SK-N-SH treated with all-trans-retinoic acid at 6 μM for 48 hours (cell line): ENCODE measurements at regions not wholly inside any gene's neighbourhood (a gene's known extent, or its start where the extent isn't known, plus 50 kb on each side); places are given as distances from the start of the nearest gene placed in this dataset.
"Not testable (repeated sequence)": the region's sequence is repeated elsewhere in the genome, so short reads cannot be mapped to it uniquely, and the experiment has no call there.

ENCODE experiments used
- ATAC-seq: fragments of 200-7000 bp; cut with Tn5 transposase; 3 replicates; pipeline ENCODE4 v1.9.1; 2020; ENCODE audit warnings: mild to moderate bottlenecking, moderate library complexity
- ARNTL ChIP-seq: fragments of 450-650 bp; formaldehyde crosslinking; IDR thresholded peaks from 2 replicates; pipeline ENCODE4 v1.5.0; 2020; ENCODE audit warnings: low read depth, mild to moderate bottlenecking, moderate library complexity, borderline replicate concordance
- BACH2 ChIP-seq: fragments of 250-450 bp; sonication (Bioruptor Pico); IDR thresholded peaks from 2 replicates; pipeline ENCODE4 v1.9.0; 2021; ENCODE audit warnings: mild to moderate bottlenecking, borderline replicate concordance
- CREB5 ChIP-seq: fragments of 250-450 bp; sonication (Bioruptor Pico); IDR thresholded peaks from 2 replicates; pipeline ENCODE4 v1.5.1; 2020; ENCODE audit warnings: low read depth, mild to moderate bottlenecking, moderate library complexity
- CSDC2 ChIP-seq: fragments of 250-450 bp; sonication (Bioruptor Pico); IDR thresholded peaks from 2 replicates; pipeline ENCODE4 v1.5.0; 2020; ENCODE audit warnings: mild to moderate bottlenecking, moderate library complexity
- CSRNP3 ChIP-seq: fragments of 250-450 bp; sonication (Bioruptor Pico); IDR thresholded peaks from 2 replicates; pipeline ENCODE4 v1.5.1; 2021; ENCODE audit warnings: mild to moderate bottlenecking, moderate library complexity
- ESRRG ChIP-seq: fragments of 250-450 bp; sonication (Bioruptor Pico); IDR thresholded peaks from 2 replicates; pipeline ENCODE4 v1.6.1; 2021; ENCODE audit warnings: mild to moderate bottlenecking
- GLIS3 ChIP-seq: fragments of 250-450 bp; sonication (Bioruptor Pico); IDR thresholded peaks from 2 replicates; pipeline ENCODE4 v1.5.0; 2020; ENCODE audit warnings: mild to moderate bottlenecking, moderate library complexity
- OSR1 ChIP-seq: fragments of 250-450 bp; sonication (Bioruptor Pico); IDR thresholded peaks from 2 replicates; pipeline ENCODE4 v1.8.0; 2022; ENCODE audit warnings: moderate library complexity, mild to moderate bottlenecking, inconsistent platforms
- PATZ1 ChIP-seq: fragments of 250-450 bp; sonication (Bioruptor Pico); IDR thresholded peaks from 2 replicates; pipeline ENCODE4 v1.8.0; 2020; ENCODE audit warnings: mild to moderate bottlenecking, moderate library complexity, borderline replicate concordance
- PPARA ChIP-seq: fragments of 250-450 bp; sonication (Bioruptor Pico); IDR thresholded peaks from 2 replicates; pipeline ENCODE4 v1.5.0; 2020; ENCODE audit warnings: mild to moderate bottlenecking, borderline replicate concordance
- RARB ChIP-seq: fragments of 250-450 bp; sonication (Bioruptor Pico); IDR thresholded peaks from 2 replicates; pipeline ENCODE4 v1.8.0; 2021; ENCODE audit warnings: mild to moderate bottlenecking, moderate library complexity
- SNAI2 ChIP-seq: fragments of 250-450 bp; sonication (Bioruptor Pico); IDR thresholded peaks from 2 replicates; pipeline ENCODE4 v1.5.0; 2020; ENCODE audit warnings: mild to moderate bottlenecking, moderate library complexity
- TCF4 ChIP-seq: fragments of 250-450 bp; sonication (Bioruptor Pico); IDR thresholded peaks from 2 replicates; pipeline ENCODE4 v1.8.0; 2021; ENCODE audit warnings: mild to moderate bottlenecking, moderate library complexity, borderline replicate concordance
- TOX ChIP-seq: fragments of 250-450 bp; sonication (Bioruptor Pico); IDR thresholded peaks from 2 replicates; pipeline ENCODE4 v1.8.0; 2021; ENCODE audit warnings: mild to moderate bottlenecking, moderate library complexity, borderline replicate concordance
- TSHZ2 ChIP-seq: fragments of 250-450 bp; sonication (Bioruptor Pico); IDR thresholded peaks from 2 replicates; pipeline ENCODE4 v1.5.0; 2020; ENCODE audit warnings: mild to moderate bottlenecking, moderate library complexity
- ZC3H10 ChIP-seq: fragments of 250-450 bp; sonication (Bioruptor Pico); IDR thresholded peaks from 2 replicates; pipeline ENCODE4 v1.5.1; 2021; ENCODE audit warnings: mild to moderate bottlenecking, moderate library complexity
- ZFP3 ChIP-seq: fragments of 250-450 bp; sonication (Bioruptor Pico); IDR thresholded peaks from 2 replicates; pipeline ENCODE4 v1.5.0; 2020; ENCODE audit warnings: mild to moderate bottlenecking, moderate library complexity
- ZFP30 ChIP-seq: fragments of 450-650 bp; formaldehyde crosslinking; IDR thresholded peaks from 2 replicates; pipeline ENCODE4 v1.5.0; 2022; ENCODE audit warnings: mild to moderate bottlenecking, moderate library complexity
- ZNF565 ChIP-seq: fragments of 450-650 bp; formaldehyde crosslinking; conservative IDR thresholded peaks from 2 replicates; pipeline ENCODE4 v1.5.0; 2020; ENCODE audit warnings: low read depth, mild to moderate bottlenecking, moderate library complexity
- ZNF70 ChIP-seq: fragments of 450-650 bp; formaldehyde crosslinking; IDR thresholded peaks from 2 replicates; pipeline ENCODE4 v1.5.0; 2020; ENCODE audit warnings: mild to moderate bottlenecking, moderate library complexity
- ZNF8 ChIP-seq: fragments of 450-650 bp; formaldehyde crosslinking; IDR thresholded peaks from 2 replicates; pipeline ENCODE4 v1.5.0; 2020; ENCODE audit warnings: mild to moderate bottlenecking, moderate library complexity

- no peak for ATAC-seq
- no peak for TF ChIP-seq ZFP30 (CRISPR knock-in tag)
- TF ChIP-seq CREB5 (CRISPR knock-in tag) = no peak
- no peak for TF ChIP-seq ZNF8 (CRISPR knock-in tag)
- no peak for TF ChIP-seq SNAI2 (CRISPR knock-in tag)
- no peak for TF ChIP-seq PATZ1 (CRISPR knock-in tag)
- no peak for TF ChIP-seq ESRRG (CRISPR knock-in tag)
- no peak for TF ChIP-seq ZFP3 (CRISPR knock-in tag)
- TF ChIP-seq TSHZ2 = no peak
- no peak for TF ChIP-seq ZNF70 (CRISPR knock-in tag)
- no peak for TF ChIP-seq TCF4
- no peak for TF ChIP-seq ZNF565 (CRISPR knock-in tag)
- TF ChIP-seq CSRNP3 = no peak
- no peak for TF ChIP-seq PPARA (CRISPR knock-in tag)
- no peak for TF ChIP-seq ZC3H10 (CRISPR knock-in tag)
- no peak for TF ChIP-seq BACH2
- TF ChIP-seq TOX (CRISPR knock-in tag) = no peak
- no peak for TF ChIP-seq OSR1 (CRISPR knock-in tag)
- no peak for TF ChIP-seq ARNTL (CRISPR knock-in tag)
These were observed 72.7 kb upstream of the IL15 start for GRCh38 chr4:141563723-141564122.

- not testable (repeated sequence) for ATAC-seq
These were observed 71.4 kb upstream of the IL15 start for GRCh38 chr4:141564961-141565360.

- ATAC-seq = no peak
- TF ChIP-seq ARNTL (CRISPR knock-in tag) (no peak), ZNF70 (CRISPR knock-in tag) (no peak), CSDC2 (CRISPR knock-in tag) (no peak), OSR1 (CRISPR knock-in tag) (no peak)
These were observed 70.8 kb upstream of the IL15 start for GRCh38 chr4:141565379-141566089.

- no peak for ATAC-seq
- no peak for TF ChIP-seq GLIS3 (CRISPR knock-in tag)
- no peak for TF ChIP-seq OSR1 (CRISPR knock-in tag)
- TF ChIP-seq CREB5 (CRISPR knock-in tag) = no peak
- no peak for TF ChIP-seq BACH2
- TF ChIP-seq ZNF70 (CRISPR knock-in tag) = no peak
- TF ChIP-seq ZNF565 (CRISPR knock-in tag) = no peak
- no peak for TF ChIP-seq RARB (CRISPR knock-in tag)
- TF ChIP-seq CSDC2 (CRISPR knock-in tag) = no peak
- no peak for TF ChIP-seq TCF4
- no peak for TF ChIP-seq TSHZ2
- no peak for TF ChIP-seq TOX (CRISPR knock-in tag)
- no peak for TF ChIP-seq SNAI2 (CRISPR knock-in tag)
- TF ChIP-seq ZNF8 (CRISPR knock-in tag) = no peak
- TF ChIP-seq PPARA (CRISPR knock-in tag) = no peak
- TF ChIP-seq ARNTL (CRISPR knock-in tag) = no peak
- TF ChIP-seq ZC3H10 (CRISPR knock-in tag) = no peak
- TF ChIP-seq ZFP3 (CRISPR knock-in tag) = no peak
These were observed 69.0 kb upstream of the IL15 start for GRCh38 chr4:141567326-141567915.
